HepG2 (cell line): ENCODE measurements at regions not wholly inside any gene's neighbourhood (a gene's known extent, or its start where the extent isn't known, plus 50 kb on each side); places are given as distances from the start of the nearest gene placed in this dataset.

Source experiments
- RNF2 ChIP-seq: fragments of 450-650 bp; conservative IDR thresholded peaks from 2 replicates; pipeline ENCODE4 v1.6.1; 2016; ENCODE audit warnings: low read depth
- ZFP90 ChIP-seq: sonication (generic); formaldehyde crosslinking; IDR thresholded peaks from 2 replicates; pipeline ENCODE4 v1.8.0; 2022; ENCODE audit warnings: missing genetic modification reagents, mild to moderate bottlenecking, inconsistent platforms, borderline replicate concordance

DNA sequence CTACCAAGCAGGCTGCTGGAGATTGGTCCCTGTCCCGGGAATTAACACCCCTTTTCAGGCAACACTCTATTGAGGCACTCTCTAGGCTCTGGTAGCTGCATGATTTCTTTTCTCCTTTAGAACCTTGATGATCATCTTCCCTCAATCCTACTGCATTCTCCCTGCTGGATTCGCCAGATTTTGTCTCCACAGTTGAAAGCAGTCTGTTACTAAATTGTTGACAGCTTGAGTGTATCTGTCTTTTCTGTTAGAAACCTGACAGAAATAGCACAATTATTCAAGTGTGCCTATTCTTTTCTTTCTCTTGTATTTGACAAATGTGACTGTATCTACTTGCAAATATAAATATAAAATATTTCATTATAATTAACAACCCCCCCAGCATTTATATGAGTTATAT, 830.8 kb upstream of the CADM2 start:
- TF ChIP-seq ZFP90 (CRISPR knock-in tag) = no peak
- no peak for TF ChIP-seq RNF2
